Activated CD4-positive, alpha-beta T cell treated with anti-CD3 and anti-CD28 coated beads for 36 hours (primary cell): ENCODE measurements at regions not wholly inside any gene's neighbourhood (a gene's known extent, or its start where the extent isn't known, plus 50 kb on each side); places are given as distances from the start of the nearest gene placed in this dataset.
"Not testable (repeated sequence)": the region's sequence is repeated elsewhere in the genome, so short reads cannot be mapped to it uniquely, and the experiment has no call there.

Source experiments
- ATAC-seq: fragments of 200-7000 bp; cut with Tn5 transposase; one replicate; pipeline ENCODE4 v1.10.0; 2021; ENCODE audit warnings: mild to moderate bottlenecking, moderate library complexity
- CTCF ChIA-PET: fragments of 350-600 bp; sonication (Branson Sonifier 250); formaldehyde crosslinking; loops from one replicate; lab custom pipeline; 2021; ENCODE audit warnings: antibody characterized with exemption; lab: Charles Lee
- POLR2A ChIA-PET: fragments of 350-600 bp; sonication (Branson Sonifier 250); formaldehyde crosslinking; loops from one replicate; lab custom pipeline; 2021; ENCODE audit warnings: antibody characterized with exemption, inconsistent platforms; lab: Charles Lee
- DNase-seq: peaks from one replicate; pipeline ENCODE4 v3.0.0-alpha.2; 2020
- H3K27ac Mint-ChIP-seq: one replicate; pipeline ENCODE4 v1.8.0; 2021; ENCODE audit warnings: mixed read lengths
- H3K27me3 Mint-ChIP-seq: one replicate; pipeline ENCODE4 v1.8.0; 2021; ENCODE audit warnings: mixed read lengths
- H3K36me3 Mint-ChIP-seq: one replicate; pipeline ENCODE4 v1.8.0; 2021; ENCODE audit warnings: low read depth, mixed read lengths
- H3K4me1 Mint-ChIP-seq: one replicate; pipeline ENCODE4 v1.8.0; 2021; ENCODE audit warnings: mixed read lengths
- H3K4me3 Mint-ChIP-seq: one replicate; pipeline ENCODE4 v1.8.0; 2021; ENCODE audit warnings: mild to moderate bottlenecking, moderate library complexity, mixed read lengths
- H3K9me3 Mint-ChIP-seq: one replicate; pipeline ENCODE4 v1.8.0; 2021; ENCODE audit warnings: low read depth, mixed read lengths
- intact Hi-C, 2 experiments: fragments of 100-400 bp; cut with DNase I in 1 of 2; cut with micrococcal nuclease in 1 of 2; formaldehyde crosslinking; loops; one replicate each; pipeline versions ENCODE4 v1.14.2 to v1.15.1; 2022 to 2024; cut with DNase I, micrococcal nuclease

DNA sequence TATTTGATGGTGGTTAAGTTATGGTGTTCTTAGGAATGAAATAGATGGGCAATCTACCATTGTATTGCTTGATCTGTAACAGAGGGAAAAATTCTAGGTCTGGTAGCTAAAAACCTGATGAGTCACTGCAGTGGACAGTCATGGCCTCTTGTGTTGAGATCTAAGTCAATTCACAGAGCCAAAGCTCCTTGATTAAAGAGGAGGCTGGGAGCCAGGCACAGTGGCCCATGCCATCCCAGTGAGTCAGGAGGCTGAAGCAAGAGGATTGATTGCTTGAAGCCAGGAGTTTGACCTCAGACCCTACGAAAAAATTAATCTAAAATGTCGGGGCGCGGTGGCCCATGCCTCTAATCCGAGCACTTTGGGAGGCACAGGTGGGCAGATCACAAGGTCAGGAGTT lies 67.1 kb upstream of the KPNA3 start:
- no peaks in the 10 kb centered on the region for H3K4me1 Mint-ChIP-seq
- H3K4me3 Mint-ChIP-seq: no peak overlapping the region
- intact Hi-C loops: no loop called here
- peaks cover 2% of the 10 kb centered on the region for H3K27me3 Mint-ChIP-seq
- DNase-seq (no peak), ATAC-seq (no peak)
- no peak overlapping the region for H3K27ac Mint-ChIP-seq
- ChIA-PET CTCF (no interaction called here), POLR2A (no interaction called here)
- H3K36me3 Mint-ChIP-seq: no peaks in the 10 kb centered on the region
- peaks cover 7% of the 10 kb centered on the region for H3K9me3 Mint-ChIP-seq

DNA sequence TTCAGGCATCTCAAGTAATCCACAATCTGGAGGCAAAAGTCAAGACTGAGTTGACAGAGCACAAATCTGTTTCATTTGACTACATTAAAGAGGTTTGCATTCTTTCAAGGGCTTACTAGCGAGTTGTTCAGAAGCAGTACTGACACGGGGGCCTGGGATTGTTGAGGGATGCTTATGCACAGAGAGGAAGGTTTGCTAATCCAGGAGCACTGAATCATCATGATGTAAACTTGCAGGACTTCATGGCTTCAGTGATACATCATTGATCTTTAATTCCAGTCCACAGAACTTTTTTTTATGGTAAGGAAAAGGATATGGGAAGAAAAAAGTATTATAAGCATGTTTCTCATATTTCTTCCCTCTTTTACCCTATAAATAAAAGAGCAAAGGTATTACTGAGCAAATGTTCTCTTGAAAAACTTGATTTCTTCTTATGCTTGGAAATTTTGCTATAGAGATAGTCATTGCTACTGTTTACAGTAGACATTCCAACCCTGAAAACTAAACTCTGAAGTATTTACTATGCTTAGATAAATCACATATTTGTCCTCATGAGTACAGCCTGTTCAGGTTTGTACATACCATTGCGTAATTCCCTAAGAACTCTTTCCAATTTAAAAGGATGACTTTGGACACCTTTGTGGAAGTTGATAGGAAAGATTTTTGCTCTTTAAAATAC lies 65.8 kb upstream of the KPNA3 start:
- no peak for ATAC-seq
- Mint-ChIP-seq H3K27me3 (peaks cover 2% of the 10 kb centered on the region), H3K9me3 (peaks cover 8% of the 10 kb centered on the region), H3K4me3 (no peak overlapping the region), H3K36me3 (no peaks in the 10 kb centered on the region), H3K27ac (no peak overlapping the region), H3K4me1 (no peaks in the 10 kb centered on the region)
- intact Hi-C loops: no loop called here
- ChIA-PET POLR2A (no interaction called here), CTCF (no interaction called here)
- no peak for DNase-seq

DNA sequence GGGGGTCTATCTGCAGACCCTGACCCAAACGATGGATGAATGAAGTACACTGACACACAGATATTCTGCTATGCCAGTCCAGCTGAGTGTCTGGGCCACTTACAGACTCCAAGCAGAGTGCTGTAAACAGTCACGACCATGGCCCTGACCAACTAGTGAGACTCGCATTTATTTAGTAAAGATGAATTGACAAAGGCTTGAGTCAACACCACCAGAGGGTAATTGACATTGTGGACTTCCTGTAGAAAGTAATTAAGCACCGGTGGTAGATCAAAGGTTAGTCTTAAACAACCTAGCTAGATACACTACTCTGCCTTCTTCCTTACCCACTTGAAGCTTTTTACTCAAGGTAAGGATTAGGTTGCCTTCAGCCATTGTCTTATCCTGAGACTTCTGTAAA lies 63.4 kb upstream of the KPNA3 start:
- ATAC-seq (no peak), DNase-seq (no peak)
- no peak overlapping the region for H3K27ac Mint-ChIP-seq
- no peaks in the 10 kb centered on the region for H3K27me3 Mint-ChIP-seq
- H3K9me3 Mint-ChIP-seq: peaks cover 9% of the 10 kb centered on the region
- intact Hi-C loops: no loop called here
- POLR2A ChIA-PET: no interaction called here
- no peaks in the 10 kb centered on the region for H3K4me1 Mint-ChIP-seq
- CTCF ChIA-PET: interaction anchor here (0.7 kb wide), 1 partner anchor 98 kb away, joined by 4 read pairs; no protein-coding TSS in a partner anchor
- no peaks in the 10 kb centered on the region for H3K36me3 Mint-ChIP-seq
- H3K4me3 Mint-ChIP-seq: no peak overlapping the region

DNA sequence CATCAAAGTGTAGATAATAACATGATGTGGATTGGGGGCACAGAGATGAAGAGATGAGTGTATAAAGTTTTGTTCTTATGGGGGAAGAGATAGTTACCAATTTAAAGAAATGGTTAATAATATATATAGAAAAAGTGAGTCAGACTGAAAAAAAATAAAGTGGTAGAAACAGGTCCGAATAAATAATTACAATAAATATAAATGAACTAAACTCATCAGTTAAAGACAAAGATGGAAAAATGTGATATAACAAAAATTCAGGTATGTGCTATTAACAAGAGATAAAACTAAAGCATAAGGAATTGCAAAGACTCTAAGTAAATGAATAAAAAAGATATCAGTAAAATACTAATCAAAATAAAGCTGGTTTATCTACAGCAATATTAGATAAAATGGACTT lies 61.1 kb upstream of the KPNA3 start:
- Mint-ChIP-seq H3K9me3 (peaks cover 9% of the 10 kb centered on the region), H3K36me3 (no peaks in the 10 kb centered on the region), H3K4me3 (no peak overlapping the region), H3K4me1 (no peaks in the 10 kb centered on the region), H3K27ac (no peak overlapping the region), H3K27me3 (no peaks in the 10 kb centered on the region)
- intact Hi-C loops: no loop called here
- no peak for ATAC-seq
- DNase-seq: no peak
- POLR2A ChIA-PET: no interaction called here
- CTCF ChIA-PET: no interaction called here

DNA sequence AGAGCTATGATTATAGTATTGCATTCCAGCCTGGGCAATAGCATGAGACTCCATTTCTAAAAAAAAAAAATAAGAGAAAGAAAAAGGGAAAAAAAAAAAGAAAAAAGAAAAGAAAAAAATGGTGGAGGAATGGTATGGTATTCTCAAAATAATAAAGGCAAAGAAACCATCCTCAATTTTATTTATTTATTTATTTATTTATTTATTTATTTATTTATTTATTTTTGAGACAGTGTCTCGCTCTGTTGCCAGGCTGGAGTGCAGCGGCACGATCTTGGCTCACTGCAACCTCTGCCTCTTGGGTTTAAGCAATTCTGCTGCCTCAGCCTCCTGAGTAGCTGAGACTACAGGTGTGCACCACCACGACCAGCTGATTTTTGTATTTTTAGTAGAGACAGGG lies 60.0 kb upstream of the KPNA3 start:
- ATAC-seq, intact Hi-C loops, H3K9me3 Mint-ChIP-seq, H3K27ac Mint-ChIP-seq, H3K4me1 Mint-ChIP-seq, DNase-seq, H3K27me3 Mint-ChIP-seq, H3K36me3 Mint-ChIP-seq, POLR2A ChIA-PET, H3K4me3 Mint-ChIP-seq: not testable (repeated sequence)
- CTCF ChIA-PET: interaction anchor here (0.6 kb wide), 1 partner anchor 183 kb away, joined by 3 read pairs; no protein-coding TSS in a partner anchor

DNA sequence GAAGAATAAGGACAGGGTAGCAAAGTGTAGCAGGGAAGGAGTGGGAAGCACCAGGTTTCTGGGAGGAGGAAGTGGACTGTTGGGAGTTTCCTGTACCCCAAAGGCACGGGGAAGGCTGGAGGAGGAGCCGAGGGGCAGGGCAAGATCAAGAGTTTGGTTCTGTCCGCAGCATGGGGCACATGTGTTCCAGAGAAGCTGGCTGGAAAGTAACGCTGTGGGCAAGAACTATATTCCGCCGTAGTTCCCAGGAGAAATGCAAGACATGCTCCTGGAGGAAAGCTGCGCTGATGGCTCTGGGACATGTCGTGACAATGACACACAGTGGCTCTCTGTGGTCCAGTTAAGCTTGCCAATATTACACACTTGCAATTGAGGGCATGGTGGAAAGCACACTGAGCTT lies 51.7 kb upstream of the KPNA3 start:
- no peaks in the 10 kb centered on the region for H3K36me3 Mint-ChIP-seq
- no peak for DNase-seq
- no peak overlapping the region for H3K27ac Mint-ChIP-seq
- POLR2A ChIA-PET: no interaction called here
- H3K9me3 Mint-ChIP-seq: no peaks in the 10 kb centered on the region
- H3K4me3 Mint-ChIP-seq: no peak overlapping the region
- CTCF ChIA-PET: interaction anchor here (0.6 kb wide), 1 partner anchor 904 kb away, joined by 3 read pairs; no protein-coding TSS in a partner anchor
- ATAC-seq: no peak
- peaks cover 2% of the 10 kb centered on the region for H3K4me1 Mint-ChIP-seq
- no peaks in the 10 kb centered on the region for H3K27me3 Mint-ChIP-seq
- intact Hi-C loops: no loop called here
